ENCODE measurements at regions not wholly inside any gene's neighbourhood (a gene's known extent, or its start where the extent isn't known, plus 50 kb on each side); places are given as distances from the start of the nearest gene placed in this dataset.

DNA sequence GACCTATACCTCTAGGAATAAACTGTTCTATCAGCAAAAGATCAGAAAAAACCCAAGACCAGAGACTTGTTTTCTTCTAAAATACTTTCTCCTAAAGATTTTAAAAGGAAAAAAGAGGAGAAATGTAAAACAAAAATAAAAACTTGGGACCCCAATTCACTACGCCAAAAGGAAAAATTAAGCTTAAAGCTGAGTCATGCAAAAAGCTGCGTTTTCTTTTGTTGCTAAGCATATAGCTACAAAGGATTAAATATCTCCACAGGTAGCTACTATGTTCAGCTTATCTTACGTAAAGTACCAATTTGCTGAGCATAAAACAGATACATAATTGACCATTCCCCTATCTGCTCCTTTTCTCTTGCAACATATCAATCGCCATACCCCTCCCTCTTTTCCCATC lies 950.0 kb upstream of the NXPH2 start:
- no peak for TF ChIP-seq POLR2A (IDR thresholded peaks at IDR 0.05)
- TF ChIP-seq, protein P1, sequence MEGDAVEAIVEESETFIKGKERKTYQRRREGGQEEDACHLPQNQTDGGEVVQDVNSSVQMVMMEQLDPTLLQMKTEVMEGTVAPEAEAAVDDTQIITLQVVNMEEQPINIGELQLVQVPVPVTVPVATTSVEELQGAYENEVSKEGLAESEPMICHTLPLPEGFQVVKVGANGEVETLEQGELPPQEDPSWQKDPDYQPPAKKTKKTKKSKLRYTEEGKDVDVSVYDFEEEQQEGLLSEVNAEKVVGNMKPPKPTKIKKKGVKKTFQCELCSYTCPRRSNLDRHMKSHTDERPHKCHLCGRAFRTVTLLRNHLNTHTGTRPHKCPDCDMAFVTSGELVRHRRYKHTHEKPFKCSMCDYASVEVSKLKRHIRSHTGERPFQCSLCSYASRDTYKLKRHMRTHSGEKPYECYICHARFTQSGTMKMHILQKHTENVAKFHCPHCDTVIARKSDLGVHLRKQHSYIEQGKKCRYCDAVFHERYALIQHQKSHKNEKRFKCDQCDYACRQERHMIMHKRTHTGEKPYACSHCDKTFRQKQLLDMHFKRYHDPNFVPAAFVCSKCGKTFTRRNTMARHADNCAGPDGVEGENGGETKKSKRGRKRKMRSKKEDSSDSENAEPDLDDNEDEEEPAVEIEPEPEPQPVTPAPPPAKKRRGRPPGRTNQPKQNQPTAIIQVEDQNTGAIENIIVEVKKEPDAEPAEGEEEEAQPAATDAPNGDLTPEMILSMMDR (IDR thresholded peaks at IDR 0.05): no peak
